B cell (primary cell): ENCODE measurements at regions not wholly inside any gene's neighbourhood (a gene's known extent, or its start where the extent isn't known, plus 50 kb on each side); places are given as distances from the start of the nearest gene placed in this dataset.

Experiments used
- ATAC-seq: fragments of 200-7000 bp; cut with Tn5 transposase; one replicate; pipeline ENCODE4 v1.10.0; 2021; ENCODE audit warnings: low read depth, mild to moderate bottlenecking, moderate number of reproducible peaks, moderate library complexity
- CTCF ChIA-PET: fragments of 350-600 bp; sonication (Branson Sonifier 250); formaldehyde crosslinking; loops from one replicate; lab custom pipeline; 2021; ENCODE audit warnings: antibody characterized with exemption, inconsistent platforms; lab: Charles Lee
- POLR2A ChIA-PET: fragments of 350-600 bp; sonication (Branson Sonifier 250); formaldehyde crosslinking; loops from one replicate; lab custom pipeline; 2021; ENCODE audit warnings: antibody characterized with exemption; lab: Charles Lee
- DNase-seq: peaks from one replicate; pipeline ENCODE4 v3.0.0; 2013
- H2AFZ ChIP-seq: 2 replicates; pipeline ENCODE4 v1.6.1; 2012; ENCODE audit warnings: mild to moderate bottlenecking, low read depth, low read length; ENCODE audit not compliant: insufficient read depth, poor library complexity, severe bottlenecking
- H3K27ac ChIP-seq, 2 donors: 1 replicate in 1 of 2; 2 replicates in 1 of 2; pipeline ENCODE4 v1.5.1; 2012 to 2013; ENCODE audit warnings: low read length in 2 of 2, mild to moderate bottlenecking in 2 of 2, moderate library complexity in 1 of 2
- H3K27me3 ChIP-seq, 4 experiments: fragments of 200-600 bp in 1 of 4; sonication (generic) in 1 of 4; replicated peaks in 1 of 4; 1 replicate in 2 of 4; 2 replicates in 2 of 4; pipeline versions ENCODE4 v1.6.1 to v1.7.0; 2013 to 2016; ENCODE audit warnings: low read length in 3 of 4, mild to moderate bottlenecking in 2 of 4, mixed read lengths in 1 of 4, moderate library complexity in 1 of 4; ENCODE audit not compliant: insufficient read depth in 4 of 4, control insufficient read depth in 3 of 4; ENCODE audit errors: control extremely low read depth in 1 of 4
- H3K36me3 ChIP-seq, 2 experiments: replicated peaks in 1 of 2; 1 replicate in 1 of 2; 2 replicates in 1 of 2; pipeline versions ENCODE4 v1.6.1 to v1.7.1; 2013; ENCODE audit warnings: low read length in 1 of 2; ENCODE audit not compliant: insufficient read depth in 2 of 2, control insufficient read depth in 1 of 2; ENCODE audit errors: control extremely low read depth in 1 of 2, extremely low read depth in 1 of 2
- H3K4me1 ChIP-seq, 2 donors: fragments of 200-600 bp in 1 of 2; sonication (generic) in 1 of 2; 1 replicate in 1 of 2; 2 replicates in 1 of 2; pipeline versions ENCODE4 v1.5.1 to v1.6.1; 2013 to 2017; ENCODE audit warnings: low read length in 2 of 2; ENCODE audit not compliant: control insufficient read depth in 2 of 2, insufficient read depth in 2 of 2
- H3K4me2 ChIP-seq: replicated peaks from 2 replicates; pipeline ENCODE3; 2012; ENCODE audit warnings: mild to moderate bottlenecking, low read depth, low read length; ENCODE audit not compliant: poor library complexity, severe bottlenecking
- H3K4me3 ChIP-seq, 5 experiments: fragments of 200-600 bp in 1 of 5; sonication (generic) in 1 of 5; 1 replicate in 3 of 5; 2 replicates in 2 of 5; pipeline versions ENCODE4 v1.5.1 to v1.7.0; 2011 to 2016; ENCODE audit warnings: low read length in 4 of 5, mild to moderate bottlenecking in 4 of 5, low read depth in 2 of 5, control low read depth in 1 of 5, moderate library complexity in 1 of 5; ENCODE audit not compliant: insufficient read depth in 1 of 5; ENCODE audit errors: control extremely low read depth in 1 of 5, extremely low read depth in 1 of 5
- H3K79me2 ChIP-seq: fragments of 200-600 bp; sonication (generic); one replicate; pipeline ENCODE4 v1.6.0; 2016; ENCODE audit warnings: low read length; ENCODE audit not compliant: control insufficient read depth, insufficient read depth
- H3K9ac ChIP-seq: fragments of 200-600 bp; sonication (generic); 2 replicates; pipeline ENCODE4 v1.6.1; 2017; ENCODE audit warnings: mild to moderate bottlenecking, low read length, moderate library complexity
- H3K9me3 ChIP-seq, 3 donors: one replicate each; pipeline versions ENCODE4 v1.6.1 to v1.7.1; 2013; ENCODE audit warnings: low read length in 2 of 3; ENCODE audit not compliant: control insufficient read depth in 2 of 3, insufficient read depth in 1 of 3; ENCODE audit errors: control extremely low read depth in 1 of 3
- H4K20me1 ChIP-seq: 2 replicates; pipeline ENCODE4 v1.6.0; 2012; ENCODE audit warnings: mild to moderate bottlenecking, low read length; ENCODE audit not compliant: insufficient read depth, control insufficient read depth, poor library complexity, severe bottlenecking
- H3K27ac Mint-ChIP-seq: one replicate; pipeline ENCODE4 v1.8.0; 2021; ENCODE audit warnings: mixed read lengths
- H3K27me3 Mint-ChIP-seq: one replicate; pipeline ENCODE4 v1.8.0; 2021; ENCODE audit warnings: mixed read lengths
- H3K4me1 Mint-ChIP-seq: one replicate; pipeline ENCODE4 v1.8.0; 2021; ENCODE audit warnings: mixed read lengths
- H3K4me3 Mint-ChIP-seq: one replicate; pipeline ENCODE4 v1.8.0; 2021; ENCODE audit warnings: mixed read lengths
- H3K9me3 Mint-ChIP-seq: one replicate; pipeline ENCODE4 v1.8.0; 2022; ENCODE audit warnings: mixed read lengths; ENCODE audit not compliant: insufficient read depth
- CTCF ChIP-seq: fragments of 200-600 bp; IDR thresholded peaks from one replicate; pipeline ENCODE4 v1.8.0; 2022; ENCODE audit warnings: antibody characterized with exemption, mild to moderate bottlenecking
- EZH2 ChIP-seq: IDR thresholded peaks from 2 replicates; pipeline ENCODE4 v1.6.1; 2012; ENCODE audit warnings: borderline replicate concordance, low read depth, mild to moderate bottlenecking, moderate library complexity, low read length; ENCODE audit not compliant: insufficient read depth, poor library complexity, severe bottlenecking
- WGBS: methylation state at CpG from one replicate; pipeline ENCODE4 v1.1.5; 2013; ENCODE audit warnings: missing lambda C conversion rate; ENCODE audit not compliant: insufficient coverage; 5-methylcytosine and 5-hydroxymethylcytosine counted together
- intact Hi-C: fragments of 100-400 bp; cut with micrococcal nuclease; formaldehyde crosslinking; loops from one replicate; pipeline ENCODE4 v1.10.0; 2022

GRCh38 chr3:35857004-35857403 lies 217.7 kb downstream of the ARPP21 start:
- Mint-ChIP-seq H3K27ac (no peak overlapping the region), H3K4me1 (peaks cover 8% of the 10 kb centered on the region), H3K4me3 (no peak overlapping the region), H3K9me3 (no peaks in the 10 kb centered on the region), H3K27me3 (no peaks in the 10 kb centered on the region)
- WGBS: 6% methylated on average over 2 of the region's 3 CpGs
- H3K9me3 ChIP-seq: peaks cover 0 to 3% (median 0%) of the 10 kb centered on the region in 3 donors
- H3K27me3 ChIP-seq: no peaks in the 10 kb centered on the region
- CTCF ChIA-PET: no interaction called here
- no peaks in the 10 kb centered on the region for H4K20me1 ChIP-seq
- H3K27ac ChIP-seq: no peak overlapping the region
- H3K4me3 ChIP-seq: no peak overlapping the region
- H2AFZ ChIP-seq: no peak overlapping the region
- peak; percentile 27 for DNase-seq
- peak; percentile 39 for ATAC-seq
- H3K36me3 ChIP-seq: no peaks in the 10 kb centered on the region
- POLR2A ChIA-PET: no interaction called here
- H3K79me2 ChIP-seq: no peaks in the 10 kb centered on the region
- intact Hi-C loops: no loop called here
- TF ChIP-seq CTCF (no peak), EZH2 (no peak)
- peak overlapping the region; percentile 10 for H3K4me2 ChIP-seq
- H3K9ac ChIP-seq: no peak overlapping the region
- peaks cover 0 to 7% of the 10 kb centered on the region in 2 donors for H3K4me1 ChIP-seq

GRCh38 chr3:35862057-35862456 lies 222.7 kb downstream of the ARPP21 start:
- TF ChIP-seq EZH2 (no peak), CTCF (no peak)
- Mint-ChIP-seq H3K27me3 (no peaks in the 10 kb centered on the region), H3K4me3 (no peak overlapping the region), H3K27ac (no peak overlapping the region), H3K4me1 (peaks cover 5% of the 10 kb centered on the region), H3K9me3 (no peaks in the 10 kb centered on the region)
- Histone ChIP-seq H3K79me2 (no peaks in the 10 kb centered on the region), H3K9ac (no peak overlapping the region), H3K4me2 (no peak overlapping the region), H4K20me1 (no peaks in the 10 kb centered on the region), H3K4me3 (no peak overlapping the region), H2AFZ (no peak overlapping the region), H3K9me3 (no peaks in the 10 kb centered on the region), H3K27ac (no peak overlapping the region), H3K27me3 (no peaks in the 10 kb centered on the region), H3K36me3 (no peaks in the 10 kb centered on the region), H3K4me1 (peaks cover 0 to 6% of the 10 kb centered on the region in 2 donors)
- DNase-seq (no peak), ATAC-seq (no peak)
- CTCF ChIA-PET: interaction anchor here (0.7 kb wide), 1 partner anchor 9 kb away, joined by 3 read pairs; no protein-coding TSS in a partner anchor
- 75% methylated on average over 2 of the region's 4 CpGs for WGBS
- intact Hi-C loops: no loop called here
- POLR2A ChIA-PET: no interaction called here
